ENCODE measurements at regions not wholly inside any gene's neighbourhood (a gene's known extent, or its start where the extent isn't known, plus 50 kb on each side); places are given as distances from the start of the nearest gene placed in this dataset.

GRCh38 chr13:76222511-76222910 lies 586.4 kb downstream of the LMO7 start:
- Histone ChIP-seq H3K36me3 (ENCODE audit: control insufficient read depth, insufficient read depth, low read length) (no peaks in the 10 kb centered on the region), H3K9me3 (ENCODE audit: control insufficient read depth, low read length) (no peaks in the 10 kb centered on the region), H3K9ac (no peak overlapping the region), H3K27me3 (ENCODE audit: control insufficient read depth, insufficient read depth, low read length) (no peaks in the 10 kb centered on the region), H3K4me1 (no peaks in the 10 kb centered on the region), H3K79me2 (no peaks in the 10 kb centered on the region), H2AFZ (no peak overlapping the region), H3K4me2 (ENCODE audit: low read length) (no peak overlapping the region), H3K4me3 (ENCODE audit: low read depth, low read length) (no peak overlapping the region), H3K27ac (no peak overlapping the region)
- no peak for TF ChIP-seq CTCF (IDR thresholded peaks at IDR 0.05)

- H2AFZ ChIP-seq = no peak overlapping the region
Observed at GRCh38 chr13:76216729-76217128, 580.6 kb downstream of the LMO7 start.

GRCh38 chr13:76214001-76214400 lies 577.9 kb downstream of the LMO7 start:
- H3K36me3 ChIP-seq (ENCODE audit: control insufficient read depth, insufficient read depth, low read length) = no peaks in the 10 kb centered on the region
- no peaks in the 10 kb centered on the region for H3K79me2 ChIP-seq
- TF ChIP-seq CTCF (IDR thresholded peaks at IDR 0.05) = no peak
- no peak overlapping the region for H2AFZ ChIP-seq
- no peak overlapping the region for H3K27ac ChIP-seq
- no peaks in the 10 kb centered on the region for H3K27me3 ChIP-seq (ENCODE audit: control insufficient read depth, insufficient read depth, low read length)
- no peaks in the 10 kb centered on the region for H3K9me3 ChIP-seq (ENCODE audit: control insufficient read depth, low read length)
- no peak overlapping the region for H3K4me2 ChIP-seq (ENCODE audit: low read length)
- no peak overlapping the region for H3K9ac ChIP-seq
- H3K4me1 ChIP-seq = no peaks in the 10 kb centered on the region
- no peak overlapping the region for H3K4me3 ChIP-seq (ENCODE audit: low read depth, low read length)

More at GRCh38 chr13:76216729-76217128, 580.6 kb downstream of the LMO7 start:
- Histone ChIP-seq H3K79me2 (no peaks in the 10 kb centered on the region), H3K9me3 (ENCODE audit: control insufficient read depth, low read length) (no peaks in the 10 kb centered on the region), H3K27me3 (ENCODE audit: control insufficient read depth, insufficient read depth, low read length) (no peaks in the 10 kb centered on the region), H3K4me1 (no peaks in the 10 kb centered on the region), H3K27ac (no peak overlapping the region), H3K4me2 (ENCODE audit: low read length) (no peak overlapping the region), H3K9ac (no peak overlapping the region), H3K4me3 (ENCODE audit: low read depth, low read length) (no peak overlapping the region), H3K36me3 (ENCODE audit: control insufficient read depth, insufficient read depth, low read length) (no peaks in the 10 kb centered on the region)
- TF ChIP-seq CTCF (IDR thresholded peaks at IDR 0.05) = no peak

GRCh38 chr13:76213423-76213904 lies 577.3 kb downstream of the LMO7 start:
- no peak overlapping the region for H3K4me2 ChIP-seq (ENCODE audit: low read length)
- TF ChIP-seq CTCF (IDR thresholded peaks at IDR 0.05) = no peak

GRCh38 chr13:76210262-76210661 lies 574.1 kb downstream of the LMO7 start:
- H3K27ac ChIP-seq = no peak overlapping the region
- no peak for TF ChIP-seq CTCF (IDR thresholded peaks at IDR 0.05)

More at GRCh38 chr13:76213423-76213904, 577.3 kb downstream of the LMO7 start:
- Histone ChIP-seq H3K9me3 (ENCODE audit: control insufficient read depth, low read length) (no peaks in the 10 kb centered on the region), H3K4me3 (ENCODE audit: low read depth, low read length) (no peak overlapping the region), H2AFZ (no peak overlapping the region), H3K36me3 (ENCODE audit: control insufficient read depth, insufficient read depth, low read length) (no peaks in the 10 kb centered on the region), H3K4me1 (no peaks in the 10 kb centered on the region), H3K27ac (no peak overlapping the region), H3K27me3 (ENCODE audit: control insufficient read depth, insufficient read depth, low read length) (no peaks in the 10 kb centered on the region), H3K79me2 (no peaks in the 10 kb centered on the region), H3K9ac (no peak overlapping the region)

More at GRCh38 chr13:76210262-76210661, 574.1 kb downstream of the LMO7 start:
- no peaks in the 10 kb centered on the region for H3K79me2 ChIP-seq
- H3K9ac ChIP-seq = no peak overlapping the region
- no peak overlapping the region for H3K4me2 ChIP-seq (ENCODE audit: low read length)
- H3K9me3 ChIP-seq (ENCODE audit: control insufficient read depth, low read length) = no peaks in the 10 kb centered on the region
- no peak overlapping the region for H2AFZ ChIP-seq
- H3K4me3 ChIP-seq (ENCODE audit: low read depth, low read length) = no peak overlapping the region
- no peaks in the 10 kb centered on the region for H3K4me1 ChIP-seq
- no peaks in the 10 kb centered on the region for H3K36me3 ChIP-seq (ENCODE audit: control insufficient read depth, insufficient read depth, low read length)
- no peaks in the 10 kb centered on the region for H3K27me3 ChIP-seq (ENCODE audit: control insufficient read depth, insufficient read depth, low read length)

All from parathyroid adenoma (tissue), 2 donors.